Heart right ventricle (tissue), 16 donors: ENCODE measurements at regions not wholly inside any gene's neighbourhood (a gene's known extent, or its start where the extent isn't known, plus 50 kb on each side); places are given as distances from the start of the nearest gene placed in this dataset.

Source experiments
- ATAC-seq, 8 donors: fragments of 200-7000 bp; cut with Tn5 transposase; one replicate each; pipeline ENCODE4 v1.9.1; 2020; ENCODE audit warnings: mild to moderate bottlenecking in 8 of 8, moderate library complexity in 8 of 8, moderate number of reproducible peaks in 1 of 8
- DNase-seq, 2 donors: peaks; one replicate each; pipeline ENCODE4 v3.0.0-alpha.2; 2020
- H3K27ac ChIP-seq, 10 donors: fragments of 200-600 bp; sonication (generic) in 2 of 10; one replicate each; pipeline versions ENCODE4 v1.5.0 to v1.8.0; 2020 to 2022; ENCODE audit warnings: mild to moderate bottlenecking in 3 of 10
- H3K27me3 ChIP-seq, 7 donors: fragments of 200-600 bp; one replicate each; pipeline ENCODE4 v1.8.0; 2021 to 2022; ENCODE audit warnings: mild to moderate bottlenecking in 2 of 7
- H3K36me3 ChIP-seq, 9 donors: fragments of 200-600 bp; sonication (generic) in 1 of 9; one replicate each; pipeline versions ENCODE4 v1.5.0 to v1.8.0; 2020 to 2022; ENCODE audit warnings: mild to moderate bottlenecking in 2 of 9
- H3K4me1 ChIP-seq, 9 donors: fragments of 200-600 bp; sonication (generic) in 1 of 9; one replicate each; pipeline versions ENCODE4 v1.5.0 to v1.8.0; 2020 to 2022; ENCODE audit warnings: mild to moderate bottlenecking in 4 of 9
- H3K4me3 ChIP-seq, 10 donors: fragments of 200-600 bp; sonication (generic) in 2 of 10; one replicate each; pipeline versions ENCODE4 v1.5.0 to v1.8.0; 2020 to 2022; ENCODE audit warnings: mild to moderate bottlenecking in 7 of 10, moderate library complexity in 2 of 10
- H3K9me3 ChIP-seq, 11 donors: fragments of 200-600 bp in 10 of 11; sonication (generic) in 2 of 11; one replicate each; pipeline versions ENCODE4 v1.5.0 to v1.8.0; 2013 to 2022; ENCODE audit warnings: mild to moderate bottlenecking in 2 of 11, control low read depth in 1 of 11, moderate library complexity in 1 of 11
- WGBS, 2 donors: extraction: QIAGEN DNeasy Blood & Tissue Kit; methylation state at CpG; one replicate each; pipeline ENCODE4 v1.1.7; 2013; ENCODE audit warnings: inconsistent platforms in 1 of 2; 5-methylcytosine and 5-hydroxymethylcytosine counted together
- intact Hi-C, 10 donors: fragments of 100-400 bp; cut with DNase I; formaldehyde crosslinking; loops; one replicate each; pipeline versions ENCODE4 v1.11.1 to v1.14.2; 2022
- TF ChIP-seq, protein P1 (sequence below), 9 donors: fragments of 200-600 bp; sonication (generic) in 2 of 9; IDR thresholded peaks; one replicate each; pipeline versions ENCODE4 v1.5.0 to v1.8.0; 2021 to 2022; ENCODE audit warnings: antibody characterized with exemption in 9 of 9, mild to moderate bottlenecking in 5 of 9, moderate library complexity in 1 of 9
- donor health status: Arrhythmogenic right ventricular cardiomyopathy.
- donor health status: ischemic (EF 13 %, LVEDD 7.1; RV severe dilation, severe dysfunction).
- donor health status: healthy with polysubstance abuse.
- donor health status: DM: no; HTN: yes; CAD: no.
- donor health status: DM: no; HTN: no; CAD: no.
- donor health status: ischemic (EF 25% LVEDD 6.9; RV normal size, moderate dysfunction).
- donor health status: ischemic (EF 25% LVEDD 5.7; RV mildly dilated, moderate dysfunction).
- donor health status: healthy.
- donor health status: DM: yes; HTN: yes; CAD: no.
- donor health status: Ischemic cardiomyopathy.
- donor health status: ischemic (EF 35%, LVEDD 5.7; RV mildly dilated, moderate dysfunction).
- donor health status: nonischemic (EF 11% LVEDD 7.7; RV severe dilation, severe dysfunction).
- donor health status: DM: yes; HTN: yes; CAD: no.
- donor health status: PGD.
- donor health status: ischemic (EF 29% LVEDD 5.4; RV normal size, mild dysfunction).
- donor health status: nonischemic (EF 23%, LVEDD 6.1; RV moderate dilation, normal function).

DNA sequence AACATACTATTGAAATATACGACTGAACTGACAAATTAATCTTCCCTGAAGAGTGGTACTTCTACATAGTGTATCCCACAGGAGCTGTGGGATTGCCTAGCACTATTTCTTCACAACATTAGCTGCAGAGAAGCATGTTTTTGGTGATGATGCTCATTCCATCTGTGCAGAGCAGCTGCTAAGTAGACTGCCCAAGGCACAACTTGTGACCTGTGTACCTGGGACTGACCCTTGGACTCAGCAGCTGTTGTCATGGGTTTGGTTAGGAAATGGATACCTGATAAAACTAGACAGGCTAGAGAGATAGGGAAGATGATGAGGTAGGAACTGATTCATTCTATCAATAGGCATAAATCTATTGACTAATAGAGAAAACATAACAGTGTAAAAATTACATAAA is 1204.0 kb downstream of the DSC3 start:
- no peaks in the 10 kb centered on the region for H3K27me3 ChIP-seq
- no peaks in the 10 kb centered on the region for H3K4me1 ChIP-seq
- H3K36me3 ChIP-seq: no peaks in the 10 kb centered on the region
- 81 to 89% methylated on average over 1 of the region's 1 CpG for WGBS, 2 donors
- no peak overlapping the region for H3K27ac ChIP-seq
- no peak overlapping the region for H3K4me3 ChIP-seq
- intact Hi-C loops: loop anchor here in 1 of 10 donors (10.0 kb wide), 1 partner anchor 56 kb away; no protein-coding TSS in a partner anchor
- ATAC-seq (no peak), DNase-seq (no peak)
- no peaks in the 10 kb centered on the region for H3K9me3 ChIP-seq
- TF ChIP-seq, protein P1, sequence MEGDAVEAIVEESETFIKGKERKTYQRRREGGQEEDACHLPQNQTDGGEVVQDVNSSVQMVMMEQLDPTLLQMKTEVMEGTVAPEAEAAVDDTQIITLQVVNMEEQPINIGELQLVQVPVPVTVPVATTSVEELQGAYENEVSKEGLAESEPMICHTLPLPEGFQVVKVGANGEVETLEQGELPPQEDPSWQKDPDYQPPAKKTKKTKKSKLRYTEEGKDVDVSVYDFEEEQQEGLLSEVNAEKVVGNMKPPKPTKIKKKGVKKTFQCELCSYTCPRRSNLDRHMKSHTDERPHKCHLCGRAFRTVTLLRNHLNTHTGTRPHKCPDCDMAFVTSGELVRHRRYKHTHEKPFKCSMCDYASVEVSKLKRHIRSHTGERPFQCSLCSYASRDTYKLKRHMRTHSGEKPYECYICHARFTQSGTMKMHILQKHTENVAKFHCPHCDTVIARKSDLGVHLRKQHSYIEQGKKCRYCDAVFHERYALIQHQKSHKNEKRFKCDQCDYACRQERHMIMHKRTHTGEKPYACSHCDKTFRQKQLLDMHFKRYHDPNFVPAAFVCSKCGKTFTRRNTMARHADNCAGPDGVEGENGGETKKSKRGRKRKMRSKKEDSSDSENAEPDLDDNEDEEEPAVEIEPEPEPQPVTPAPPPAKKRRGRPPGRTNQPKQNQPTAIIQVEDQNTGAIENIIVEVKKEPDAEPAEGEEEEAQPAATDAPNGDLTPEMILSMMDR (IDR thresholded peaks at IDR 0.05): no peak

GRCh38 chr18:29823671-29824070 is 1218.9 kb downstream of the DSC3 start:
- intact Hi-C loops: loop anchor here in 2 of 10 donors (10.0 kb wide), 2 partner anchors 61 to 1941 kb away; partner anchors contain the start of gene SLC25A52 (in 1 of the 2)
- Histone ChIP-seq H3K36me3 (no peaks in the 10 kb centered on the region), H3K9me3 (no peaks in the 10 kb centered on the region), H3K27ac (no peak overlapping the region), H3K27me3 (no peaks in the 10 kb centered on the region), H3K4me1 (no peaks in the 10 kb centered on the region), H3K4me3 (no peak overlapping the region)
- 87 to 88% methylated on average over 1 of the region's 1 CpG for WGBS, 2 donors
- no peak for DNase-seq
- ATAC-seq: no peak
- TF ChIP-seq, protein P1 (IDR thresholded peaks at IDR 0.05): no peak

DNA sequence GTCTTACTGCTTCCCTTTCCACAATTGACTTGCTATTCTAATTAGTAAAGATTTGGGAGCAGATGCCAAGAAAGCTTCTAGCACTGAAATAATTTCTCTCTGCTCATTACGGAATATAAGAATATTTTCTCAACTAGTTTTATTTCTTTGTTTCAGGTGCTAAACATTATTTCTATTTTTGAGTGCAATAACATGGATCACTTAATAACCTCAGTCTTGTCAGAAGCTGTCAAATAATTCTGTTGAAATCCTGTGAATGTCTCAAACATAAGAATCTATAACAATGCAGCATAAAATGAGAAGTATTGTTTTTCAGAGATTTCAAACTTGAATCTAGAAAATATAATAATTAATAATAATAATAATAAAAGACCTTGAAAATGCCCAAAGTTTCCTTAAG is 1221.0 kb downstream of the DSC3 start:
- intact Hi-C loops: loop anchor here in 2 of 10 donors (10.0 kb wide), 2 partner anchors 63 to 1943 kb away; partner anchors contain the start of gene SLC25A52 (in 1 of the 2)
- Histone ChIP-seq H3K4me3 (no peak overlapping the region), H3K27me3 (no peaks in the 10 kb centered on the region), H3K27ac (no peak overlapping the region), H3K4me1 (no peaks in the 10 kb centered on the region), H3K36me3 (no peaks in the 10 kb centered on the region), H3K9me3 (peaks cover 0 to 5% (median 0%) of the 10 kb centered on the region in 11 donors)
- 77 to 91% methylated on average over 1 of the region's 1 CpG for WGBS, 2 donors
- TF ChIP-seq, protein P1 (IDR thresholded peaks at IDR 0.05): no peak
- ATAC-seq: no peak
- DNase-seq: no peak

DNA sequence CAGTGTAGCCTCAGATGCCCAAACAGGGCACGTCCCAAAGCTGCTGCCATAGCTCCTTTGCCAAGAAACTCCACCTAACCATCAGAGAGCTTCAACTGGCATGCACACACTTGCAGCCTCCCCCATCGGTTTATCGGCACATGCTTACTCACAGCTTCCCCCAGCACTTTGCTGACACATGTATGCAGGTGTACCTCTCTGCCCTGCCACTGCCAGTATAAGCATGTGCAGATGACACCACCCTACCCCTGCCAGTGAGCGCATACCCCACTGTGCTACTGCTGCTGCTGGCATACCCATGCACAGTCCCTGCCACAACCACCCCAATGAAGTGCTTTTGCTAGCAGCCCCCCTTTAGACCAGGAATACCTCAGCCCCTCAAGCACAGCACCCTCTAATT is 1231.0 kb downstream of the DSC3 start:
- 91 to 93% methylated on average over 4 of the region's 4 CpGs for WGBS, 2 donors
- H3K27me3 ChIP-seq: no peaks in the 10 kb centered on the region
- H3K9me3 ChIP-seq: peaks cover 0 to 29% (median 0%) of the 10 kb centered on the region in 11 donors
- TF ChIP-seq, protein P1 (IDR thresholded peaks at IDR 0.05): no peak
- H3K36me3 ChIP-seq: no peaks in the 10 kb centered on the region
- no peak for DNase-seq
- intact Hi-C loops: loop anchor here in 1 of 10 donors (10.0 kb wide), 1 partner anchor 543 kb away; no protein-coding TSS in a partner anchor
- H3K4me3 ChIP-seq: no peak overlapping the region
- no peaks in the 10 kb centered on the region for H3K4me1 ChIP-seq
- no peak overlapping the region for H3K27ac ChIP-seq
- no peak for ATAC-seq
